Gastrocnemius medialis (tissue), 4 donors: ENCODE measurements at regions not wholly inside any gene's neighbourhood (a gene's known extent, or its start where the extent isn't known, plus 50 kb on each side); places are given as distances from the start of the nearest gene placed in this dataset.

Source experiments
- ATAC-seq, 2 donors: fragments of 150-250 bp; one replicate each; pipeline ENCODE4 v1.9.1; 2016
- DNase-seq, 2 donors: peaks; one replicate each; pipeline ENCODE4 v3.0.0-alpha.2; 2019
- H3K27ac ChIP-seq, 4 donors: fragments of 200-600 bp; sonication (generic); 1 replicate in 1 of 4; 2 replicates in 3 of 4; pipeline ENCODE4 v1.5.1; 2016 to 2018; ENCODE audit warnings: mild to moderate bottlenecking in 2 of 4, moderate library complexity in 1 of 4
- H3K27me3 ChIP-seq, 3 donors: fragments of 200-600 bp; sonication (generic) in 2 of 3; 1 replicate in 1 of 3; 2 replicates in 2 of 3; pipeline versions ENCODE4 v1.5.1 to v1.6.0; 2016 to 2019; ENCODE audit warnings: mild to moderate bottlenecking in 1 of 3, moderate library complexity in 1 of 3
- H3K36me3 ChIP-seq, 2 donors: fragments of 200-600 bp; sonication (generic) in 1 of 2; one replicate each; pipeline ENCODE4 v1.5.1; 2017 to 2018
- H3K4me1 ChIP-seq, 2 donors: fragments of 200-600 bp; sonication (generic) in 1 of 2; one replicate each; pipeline ENCODE4 v1.5.1; 2016 to 2017; ENCODE audit warnings: mild to moderate bottlenecking in 2 of 2
- H3K4me3 ChIP-seq, 4 donors: fragments of 200-600 bp; sonication (generic) in 3 of 4; 1 replicate in 1 of 4; 2 replicates in 3 of 4; pipeline ENCODE4 v1.5.1; 2016 to 2019; ENCODE audit warnings: mild to moderate bottlenecking in 2 of 4
- H3K9me3 ChIP-seq, 3 donors: fragments of 200-600 bp; sonication (generic) in 2 of 3; 1 replicate in 1 of 3; 2 replicates in 2 of 3; pipeline ENCODE4 v1.5.1; 2016 to 2019
- CTCF ChIP-seq, 5 experiments: fragments of 450-650 bp in 3 of 5; fragments of 200-600 bp in 2 of 5; sonication (generic) in 2 of 5; IDR thresholded peaks in 4 of 5; conservative IDR thresholded peaks in 1 of 5; 1 replicate in 4 of 5; 2 replicates in 1 of 5; pipeline ENCODE4 v1.5.1; 2016 to 2019; ENCODE audit warnings: antibody characterized with exemption in 5 of 5, mild to moderate bottlenecking in 3 of 5, moderate library complexity in 3 of 5
- POLR2A ChIP-seq, 2 donors: fragments of 450-650 bp; IDR thresholded peaks; one replicate each; pipeline ENCODE4 v1.6.1; 2017; ENCODE audit warnings: antibody characterized with exemption in 2 of 2, mild to moderate bottlenecking in 2 of 2, moderate library complexity in 2 of 2
- in situ Hi-C, 4 donors: fragments of 200-750 bp; cut with MboI; loops; one replicate each; pipeline versions ENCODE4 v1.15.0 to v1.8.0; 2017; ENCODE audit warnings: low sequenced_read_pairs in 4 of 4
- intact Hi-C: fragments of 100-400 bp; cut with DNase I; formaldehyde crosslinking; loops from one replicate; pipeline ENCODE4 v1.15.1; 2023; ENCODE audit warnings: low total_unique reads

GRCh38 chr1:96997717-96998116 lies 276.1 kb downstream of the PTBP2 start:
- Histone ChIP-seq H3K4me1 (no peaks in the 10 kb centered on the region), H3K27me3 (no peaks in the 10 kb centered on the region), H3K27ac (no peak overlapping the region), H3K9me3 (no peaks in the 10 kb centered on the region), H3K36me3 (no peaks in the 10 kb centered on the region), H3K4me3 (no peak overlapping the region)
- in situ Hi-C loops = no loop called here
- TF ChIP-seq CTCF (IDR thresholded peaks at IDR 0.05 in 4 of 5, conservative IDR thresholded peaks at IDR 0.05 in 1 of 5) = no peak
- TF ChIP-seq POLR2A (IDR thresholded peaks at IDR 0.05) = no peak
- intact Hi-C loops = no loop called here
- ATAC-seq (no peak), DNase-seq (no peak)

DNA sequence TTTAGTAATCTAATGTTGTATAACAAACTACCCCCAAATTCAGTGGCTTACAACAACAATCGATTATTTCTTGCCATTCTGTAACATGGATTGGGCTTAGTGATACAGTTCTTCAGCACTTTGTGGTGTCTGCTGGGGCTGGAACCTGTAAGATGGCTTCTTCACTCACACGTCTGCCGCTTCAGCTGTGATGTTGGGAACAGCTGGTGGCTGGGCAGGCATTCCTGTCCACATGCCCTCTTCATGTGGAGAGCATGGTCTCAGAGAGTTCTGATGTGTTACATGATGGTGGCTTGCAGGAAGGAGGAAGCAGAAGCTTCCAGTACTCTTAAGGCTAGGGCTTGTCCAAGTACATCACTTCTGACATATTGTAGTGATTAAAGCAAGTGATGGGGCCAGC lies 276.9 kb downstream of the PTBP2 start:
- Histone ChIP-seq H3K36me3 (no peaks in the 10 kb centered on the region), H3K27me3 (no peaks in the 10 kb centered on the region), H3K4me3 (no peak overlapping the region), H3K27ac (no peak overlapping the region), H3K9me3 (no peaks in the 10 kb centered on the region), H3K4me1 (no peaks in the 10 kb centered on the region)
- intact Hi-C loops (no loop called here), in situ Hi-C loops (no loop called here)
- TF ChIP-seq CTCF (IDR thresholded peaks at IDR 0.05 in 4 of 5, conservative IDR thresholded peaks at IDR 0.05 in 1 of 5) (no peak), POLR2A (IDR thresholded peaks at IDR 0.05) (no peak)
- no peak for ATAC-seq
- DNase-seq = no peak

DNA sequence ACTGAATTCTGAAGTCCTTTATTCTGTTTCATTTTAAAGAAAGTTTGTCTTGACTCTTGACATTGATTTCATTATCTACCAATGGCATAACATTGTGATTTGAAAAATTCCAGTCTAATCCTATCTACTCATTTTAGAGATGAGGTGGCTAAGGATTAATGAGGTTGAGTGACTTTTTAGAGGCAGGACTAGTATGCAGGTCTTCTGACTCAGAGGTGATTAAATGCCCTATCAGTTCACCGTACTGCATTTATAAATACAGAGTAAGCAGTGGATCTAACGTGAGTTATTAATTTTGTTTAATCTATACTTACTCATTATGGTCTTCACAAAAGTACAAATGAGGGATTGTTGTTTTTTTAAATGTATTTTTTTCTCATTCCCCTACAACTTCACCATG lies 277.6 kb downstream of the PTBP2 start:
- H3K36me3 ChIP-seq = no peaks in the 10 kb centered on the region
- no peak for TF ChIP-seq CTCF (IDR thresholded peaks at IDR 0.05 in 4 of 5, conservative IDR thresholded peaks at IDR 0.05 in 1 of 5)
- no peak for TF ChIP-seq POLR2A (IDR thresholded peaks at IDR 0.05)
- H3K9me3 ChIP-seq = no peaks in the 10 kb centered on the region
- no peaks in the 10 kb centered on the region for H3K27me3 ChIP-seq
- DNase-seq (no peak), ATAC-seq (no peak)
- no peak overlapping the region for H3K4me3 ChIP-seq
- no peaks in the 10 kb centered on the region for H3K4me1 ChIP-seq
- no peak overlapping the region for H3K27ac ChIP-seq
- intact Hi-C loops (no loop called here), in situ Hi-C loops (no loop called here)

DNA sequence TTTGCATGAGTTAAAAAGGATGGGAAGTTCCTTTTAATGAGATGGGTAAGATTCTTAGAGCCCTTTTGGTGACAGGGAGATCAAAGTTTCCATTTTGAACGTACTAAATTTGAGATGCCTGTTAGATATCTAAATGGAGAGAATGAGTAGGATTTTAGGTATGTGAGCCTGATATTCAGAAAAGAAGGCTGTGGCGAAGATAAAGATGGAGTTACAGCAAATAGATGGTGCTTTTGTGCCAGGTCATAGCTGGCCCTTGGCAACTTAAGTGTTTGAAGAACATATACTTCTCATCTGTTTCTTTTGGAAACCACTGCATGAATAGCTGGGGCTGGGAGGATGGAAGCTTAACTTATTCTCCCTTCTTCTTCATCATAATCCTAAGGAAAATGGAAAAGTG lies 282.5 kb downstream of the PTBP2 start:
- Histone ChIP-seq H3K27ac (no peak overlapping the region), H3K36me3 (no peaks in the 10 kb centered on the region), H3K27me3 (no peaks in the 10 kb centered on the region), H3K4me3 (no peak overlapping the region), H3K4me1 (no peaks in the 10 kb centered on the region), H3K9me3 (no peaks in the 10 kb centered on the region)
- intact Hi-C loops (no loop called here), in situ Hi-C loops (no loop called here)
- ATAC-seq (no peak), DNase-seq (no peak)
- no peak for TF ChIP-seq CTCF (IDR thresholded peaks at IDR 0.05 in 4 of 5, conservative IDR thresholded peaks at IDR 0.05 in 1 of 5)
- TF ChIP-seq POLR2A (IDR thresholded peaks at IDR 0.05) = no peak

DNA sequence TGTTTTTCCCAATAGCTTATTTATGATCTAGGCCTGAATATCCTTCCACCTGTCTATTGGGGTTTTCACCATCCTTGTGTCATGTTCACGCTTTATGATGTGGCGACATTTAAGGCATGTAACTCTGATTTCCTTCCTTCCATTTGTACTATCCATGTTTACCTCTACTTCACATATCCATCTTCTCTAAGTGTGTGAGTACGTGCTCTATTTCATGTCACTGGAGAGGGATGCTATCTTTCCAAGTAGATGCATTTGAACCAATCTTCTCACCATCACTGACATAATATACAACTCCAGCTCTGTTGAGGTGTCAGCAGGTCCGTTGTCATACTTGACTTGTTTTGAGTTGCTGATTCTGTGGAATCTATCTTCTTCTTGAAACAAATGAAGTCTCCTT lies 283.2 kb downstream of the PTBP2 start:
- intact Hi-C loops = no loop called here
- Histone ChIP-seq H3K4me1 (no peaks in the 10 kb centered on the region), H3K4me3 (no peak overlapping the region), H3K9me3 (no peaks in the 10 kb centered on the region), H3K27me3 (no peaks in the 10 kb centered on the region), H3K27ac (no peak overlapping the region), H3K36me3 (no peaks in the 10 kb centered on the region)
- in situ Hi-C loops = no loop called here
- DNase-seq = no peak
- ATAC-seq = no peak
- TF ChIP-seq POLR2A (IDR thresholded peaks at IDR 0.05) = no peak
- no peak for TF ChIP-seq CTCF (IDR thresholded peaks at IDR 0.05 in 4 of 5, conservative IDR thresholded peaks at IDR 0.05 in 1 of 5)
